NCI-H460 (cell line): ENCODE measurements at regions not wholly inside any gene's neighbourhood (a gene's known extent, or its start where the extent isn't known, plus 50 kb on each side); places are given as distances from the start of the nearest gene placed in this dataset.
A peak's percentile ranks its signal among the peaks of the same experiment; 100 is the strongest.

Experiments used
- DNase-seq: peaks from one replicate; pipeline ENCODE4 v3.0.0-alpha.2; 2016; ENCODE audit warnings: low read depth; ENCODE audit errors: extremely low read depth

GRCh38 chr3:41076399-41076798 is 122.9 kb upstream of the CTNNB1 start:
- no peak for DNase-seq

DNA sequence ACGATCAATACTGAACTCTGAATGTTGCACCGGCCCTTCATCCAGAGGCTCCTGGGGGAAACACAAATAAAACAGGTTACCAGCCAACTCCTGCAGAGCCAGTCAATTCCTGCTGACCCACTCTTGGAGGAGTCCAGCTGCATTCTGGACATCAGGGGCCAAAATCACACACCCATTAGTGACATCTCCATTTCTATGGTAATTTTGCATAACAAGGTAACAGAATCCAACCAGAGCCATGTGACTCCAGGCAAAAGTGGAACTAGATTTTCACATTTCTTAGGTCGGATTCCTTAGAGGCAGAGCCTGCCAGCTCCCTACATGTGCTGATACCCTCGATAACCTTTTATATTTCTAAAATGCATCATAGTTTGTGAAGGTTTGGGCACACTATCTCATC is 119.2 kb upstream of the CTNNB1 start:
- no peak for DNase-seq

DNA sequence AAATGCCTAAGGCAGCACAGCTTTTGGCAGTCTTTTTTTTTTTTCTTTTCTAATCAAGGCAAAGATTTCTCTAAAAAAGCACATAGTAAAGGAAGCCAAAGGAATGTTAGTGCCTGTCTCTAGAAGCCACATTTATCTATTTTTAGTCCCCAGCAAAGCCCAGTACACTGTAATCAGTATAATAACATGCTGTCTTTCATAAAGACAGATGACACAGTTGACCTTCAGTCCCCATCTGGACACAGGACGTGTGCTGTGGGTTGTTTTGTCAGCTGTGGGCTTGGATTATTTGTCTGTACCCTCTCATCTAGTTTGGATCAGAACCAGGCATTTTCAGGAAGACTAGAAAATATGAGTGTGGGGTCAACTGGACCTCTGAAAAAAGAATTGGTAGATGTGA is 110.4 kb upstream of the CTNNB1 start:
- DNase-seq: no peak

DNA sequence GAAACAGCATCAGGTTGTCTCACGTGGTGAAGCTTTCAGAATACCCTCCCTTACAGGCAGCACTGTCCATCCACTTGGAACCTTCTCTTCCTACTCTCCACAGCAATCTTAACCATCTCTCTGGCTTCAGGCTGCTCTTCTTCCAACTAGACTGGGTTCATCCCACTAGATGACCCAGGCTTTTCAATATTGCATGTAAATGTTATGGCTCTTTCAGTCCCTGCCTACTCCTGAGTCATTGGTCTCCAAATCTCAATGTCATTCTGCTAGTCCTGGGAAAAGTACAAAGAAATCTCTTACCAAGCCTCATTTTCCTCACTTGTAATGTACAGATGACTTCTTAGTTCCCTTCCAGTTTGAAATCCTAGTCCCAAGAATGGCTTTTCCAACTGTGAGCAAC is 109.7 kb upstream of the CTNNB1 start:
- no peak for DNase-seq

- no peak for DNase-seq
Measured at GRCh38 chr3:41092844-41093243, 106.5 kb upstream of the CTNNB1 start.

- DNase-seq: no peak
Measured at GRCh38 chr3:41093476-41093875, 105.8 kb upstream of the CTNNB1 start.

GRCh38 chr3:41094351-41094750 is 105.0 kb upstream of the CTNNB1 start:
- DNase-seq: no peak

GRCh38 chr3:41095702-41096101 is 103.6 kb upstream of the CTNNB1 start:
- DNase-seq: peak; percentile 30

GRCh38 chr3:41097896-41098496 is 101.3 kb upstream of the CTNNB1 start:
- no peak for DNase-seq

- DNase-seq: no peak
Measured at GRCh38 chr3:41101231-41101630, 98.1 kb upstream of the CTNNB1 start.

DNA sequence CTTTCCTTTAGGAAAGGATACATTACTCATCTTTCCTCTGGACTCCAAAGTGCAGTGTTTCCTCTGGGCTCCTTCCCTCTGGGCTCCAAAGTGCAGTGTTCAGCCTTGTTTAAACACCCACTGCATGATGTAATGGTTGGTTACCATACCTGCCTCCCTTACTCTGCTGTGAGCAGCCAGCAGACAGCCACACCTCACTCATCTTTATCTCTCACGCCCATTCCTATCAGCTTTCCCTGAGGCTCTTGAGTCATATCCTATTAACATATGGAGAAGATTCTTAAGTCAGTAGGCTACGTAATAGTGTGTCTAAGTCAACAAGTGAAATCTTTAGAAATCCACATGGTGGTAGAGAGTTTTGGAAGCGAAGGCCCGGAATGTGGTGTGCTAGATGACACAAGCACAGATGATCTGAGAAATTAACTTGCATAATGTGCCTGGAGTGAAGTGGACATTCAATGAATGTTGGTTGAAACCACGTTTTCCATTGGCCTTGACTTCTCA is 97.2 kb upstream of the CTNNB1 start:
- DNase-seq: no peak

DNA sequence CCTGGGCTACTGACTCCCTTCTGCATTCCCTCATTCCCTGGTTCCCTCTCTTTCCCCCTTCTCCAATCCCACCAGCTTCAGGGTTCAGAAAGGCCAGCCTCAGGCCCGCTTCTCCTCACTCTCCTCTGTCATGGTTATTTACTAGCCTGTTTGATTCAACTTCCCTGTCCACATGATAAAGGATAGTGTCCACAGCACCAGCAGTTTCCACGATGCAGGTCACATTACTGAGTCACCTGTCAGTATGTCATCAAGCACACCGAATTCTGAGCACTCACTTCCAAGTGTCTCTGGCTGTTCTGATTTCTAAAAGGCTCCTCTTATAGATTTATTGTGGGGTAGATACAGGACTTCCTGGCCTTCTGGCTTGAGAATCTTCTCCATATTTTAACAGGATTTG is 96.6 kb upstream of the CTNNB1 start:
- DNase-seq: no peak

GRCh38 chr3:41103200-41103599 is 96.1 kb upstream of the CTNNB1 start:
- no peak for DNase-seq

DNA sequence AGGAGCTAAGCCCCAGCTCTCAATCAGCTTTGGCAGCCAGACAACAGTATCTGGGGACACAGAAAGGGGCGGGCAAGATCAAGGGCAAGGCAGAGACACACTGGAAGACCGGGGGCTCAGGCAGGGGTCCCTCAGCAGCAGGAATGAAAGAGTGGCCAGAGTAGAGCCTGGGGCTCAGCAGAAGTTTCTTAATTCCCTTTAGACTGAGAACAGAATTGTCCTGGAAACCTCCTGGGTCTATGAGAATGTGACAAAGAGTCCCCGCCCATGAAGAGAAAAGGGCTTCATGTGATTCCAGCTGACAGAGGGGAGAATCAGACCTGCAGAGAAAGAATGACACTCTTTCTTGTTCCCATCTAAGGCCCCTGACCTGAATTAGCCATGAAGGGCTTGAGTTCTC is 95.2 kb upstream of the CTNNB1 start:
- no peak for DNase-seq

- DNase-seq: no peak
Measured at GRCh38 chr3:41106691-41107090, 92.6 kb upstream of the CTNNB1 start.

DNA sequence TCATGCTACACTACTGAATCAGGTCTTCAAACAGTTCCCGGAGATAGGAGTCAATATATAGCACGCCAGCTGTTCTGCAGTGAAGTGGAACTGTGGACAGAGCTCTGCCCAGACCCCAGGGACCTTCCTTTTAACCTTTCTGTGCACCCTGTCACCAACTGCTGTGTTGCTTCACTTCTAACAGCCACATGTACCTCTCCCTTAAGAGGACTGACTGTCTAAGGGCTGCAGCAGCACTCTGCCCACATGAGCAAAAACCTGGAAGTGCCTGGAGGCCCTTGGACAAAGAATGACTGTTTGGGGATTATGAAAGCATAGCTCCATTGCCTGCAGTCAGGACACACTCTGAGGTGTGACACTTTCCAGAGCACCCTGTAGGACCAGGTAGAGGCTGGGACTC is 88.3 kb upstream of the CTNNB1 start:
- DNase-seq: no peak

DNA sequence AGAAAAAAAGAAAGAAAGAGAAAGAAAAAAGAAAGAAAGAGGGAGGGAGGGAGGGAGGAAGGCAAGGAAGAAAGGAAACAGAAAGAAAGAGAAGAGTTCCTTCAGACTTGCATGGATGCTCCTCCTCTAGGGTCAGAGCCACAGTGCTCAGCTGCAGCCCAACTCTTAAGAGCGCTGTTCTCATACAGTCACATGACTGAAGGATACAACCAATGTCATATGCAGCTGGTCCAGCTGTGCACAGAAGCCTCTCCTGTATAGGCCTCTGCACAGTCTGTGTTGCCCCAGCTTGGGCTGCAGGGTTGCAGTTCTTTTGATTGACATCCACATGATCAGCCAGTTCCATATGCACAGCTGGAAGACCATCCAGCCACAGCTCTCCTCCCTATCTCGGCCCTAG is 86.8 kb upstream of the CTNNB1 start:
- DNase-seq: no peak

DNA sequence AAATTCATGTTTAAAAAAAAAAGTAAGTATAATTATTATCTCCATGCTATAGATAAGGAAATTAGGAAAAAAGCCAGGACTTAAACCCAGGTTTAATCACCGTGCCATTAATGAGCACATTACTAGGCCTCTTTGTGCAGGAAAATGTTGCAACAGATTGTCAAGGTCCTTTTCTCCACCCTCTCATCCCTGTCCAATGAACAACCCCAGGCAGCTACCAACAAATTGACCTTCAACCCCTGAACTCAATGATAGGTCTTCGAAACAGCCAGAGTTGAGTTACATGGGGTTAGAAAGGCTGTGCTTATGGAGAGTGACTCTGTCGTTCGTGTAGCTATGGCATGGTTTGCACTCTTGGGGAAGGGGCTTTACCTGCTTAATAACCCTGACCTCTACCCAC is 84.2 kb upstream of the CTNNB1 start:
- DNase-seq: no peak

DNA sequence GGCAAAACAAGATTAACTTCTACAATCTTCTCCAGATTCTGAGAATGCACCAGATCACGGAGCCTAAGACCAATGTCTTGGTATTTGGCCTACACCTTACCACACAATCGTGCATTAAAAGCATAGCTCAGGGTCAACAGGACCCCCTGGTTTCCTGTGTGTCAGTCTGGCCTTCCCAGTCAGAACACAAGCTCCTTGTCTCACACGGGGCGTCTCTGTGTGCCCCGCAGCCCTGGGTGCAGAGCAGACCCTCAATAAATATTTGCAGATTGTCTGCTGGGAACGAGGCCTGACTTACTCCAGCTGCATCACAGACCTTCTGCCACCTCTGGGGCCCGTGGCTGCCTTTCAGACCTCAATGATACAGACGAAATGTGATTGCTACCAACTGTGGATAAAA is 82.5 kb upstream of the CTNNB1 start:
- no peak for DNase-seq

GRCh38 chr3:41117398-41117870 is 81.9 kb upstream of the CTNNB1 start:
- DNase-seq: peak; percentile 80

DNA sequence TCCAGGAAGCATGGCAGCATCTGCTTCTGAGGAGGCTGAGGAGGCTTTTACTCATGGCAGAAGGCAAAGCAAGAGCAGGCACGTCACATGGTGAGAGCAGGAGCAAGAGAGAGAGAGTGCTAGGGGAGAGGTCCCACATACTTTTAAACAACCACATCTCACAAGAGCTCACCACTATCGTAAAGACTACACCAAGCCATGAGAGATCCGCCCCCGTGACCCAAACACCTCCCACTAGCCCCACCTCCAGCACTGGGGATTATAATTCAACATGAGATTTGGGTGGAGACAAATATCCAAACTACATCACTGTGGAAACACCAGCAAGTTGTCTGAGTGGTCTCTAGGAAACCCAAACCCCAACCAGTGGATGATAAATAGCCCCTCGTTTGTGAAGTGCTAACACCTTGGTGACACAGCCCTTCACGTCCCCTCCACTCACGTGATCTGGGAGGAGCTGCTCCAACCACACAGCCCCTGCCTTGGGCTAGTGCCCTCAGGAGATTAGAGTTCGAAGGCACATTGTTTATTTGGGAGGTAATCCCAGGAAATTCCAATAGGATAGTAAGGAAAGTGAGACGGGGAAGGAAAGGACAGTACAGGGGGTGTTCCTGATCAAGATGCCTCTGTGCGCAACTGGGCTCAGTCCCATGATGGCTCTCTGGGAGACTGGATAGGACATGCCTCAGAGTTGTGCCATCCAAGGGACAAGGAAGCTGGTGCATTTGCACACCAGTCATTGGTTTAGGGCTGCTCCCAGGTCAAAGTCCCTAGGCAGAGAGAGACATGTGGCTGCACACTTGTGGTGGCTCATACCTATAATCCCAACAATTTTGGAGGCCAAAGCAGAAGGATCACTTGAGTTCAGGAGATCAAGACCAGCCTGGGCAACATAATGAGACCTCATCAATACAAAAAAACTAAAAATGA is 80.6 kb upstream of the CTNNB1 start:
- DNase-seq: no peak

DNA sequence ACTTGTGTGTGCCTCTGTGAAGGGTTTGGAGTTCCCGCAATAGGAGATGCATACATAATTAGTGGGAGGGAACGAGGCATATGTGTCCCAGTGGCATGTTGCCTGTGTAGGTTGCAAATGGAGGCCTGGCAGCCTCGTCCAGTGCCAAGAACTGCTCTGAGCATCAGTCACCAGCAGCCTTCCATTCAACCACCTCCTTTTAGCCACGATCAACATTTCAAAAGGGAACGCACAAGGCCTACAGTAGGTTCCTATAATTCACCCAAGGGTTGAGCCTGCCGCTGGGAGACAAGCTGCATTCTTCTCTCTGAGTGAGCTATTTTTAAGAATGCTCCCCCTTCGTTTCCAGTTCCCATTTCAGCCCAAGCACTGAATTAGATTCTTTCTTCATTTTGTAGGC is 78.8 kb upstream of the CTNNB1 start:
- no peak for DNase-seq
